GM23338 (cell line): ENCODE measurements at regions not wholly inside any gene's neighbourhood (a gene's known extent, or its start where the extent isn't known, plus 50 kb on each side); places are given as distances from the start of the nearest gene placed in this dataset.

Experiments
- ATAC-seq: fragments of 200-7000 bp; cut with Tn5 transposase; 3 replicates; pipeline ENCODE4 v1.9.1; 2020
- DNase-seq: peaks from one replicate; pipeline ENCODE4 v3.0.0-alpha.2; 2015; ENCODE audit warnings: low spot score
- H2AFZ ChIP-seq: fragments of 200-600 bp; sonication (generic); 2 replicates; pipeline ENCODE4 v1.8.0; 2016; ENCODE audit warnings: antibody characterized with exemption, mild to moderate bottlenecking, moderate library complexity
- H3F3A ChIP-seq: fragments of 200-600 bp; sonication (generic); replicated peaks from 2 replicates; pipeline ENCODE4 v1.8.0; 2017; ENCODE audit warnings: antibody characterized with exemption, mixed run types, low read depth
- H3K27ac ChIP-seq: fragments of 200-600 bp; sonication (generic); 2 replicates; pipeline ENCODE4 v1.6.1; 2016; ENCODE audit warnings: low read depth
- H3K27me3 ChIP-seq: fragments of 200-600 bp; sonication (generic); 2 replicates; pipeline ENCODE4 v1.8.0; 2016; ENCODE audit warnings: mild to moderate bottlenecking, mixed run types, moderate library complexity; ENCODE audit not compliant: insufficient read depth
- H3K36me3 ChIP-seq: fragments of 200-600 bp; sonication (generic); 2 replicates; pipeline ENCODE4 v1.8.0; 2016; ENCODE audit warnings: mild to moderate bottlenecking; ENCODE audit not compliant: insufficient read depth
- H3K4me1 ChIP-seq: fragments of 200-600 bp; sonication (generic); 2 replicates; pipeline ENCODE4 v1.8.0; 2016; ENCODE audit warnings: mild to moderate bottlenecking, moderate library complexity; ENCODE audit not compliant: insufficient read depth
- H3K4me2 ChIP-seq: fragments of 200-600 bp; sonication (generic); 2 replicates; pipeline ENCODE4 v1.7.1; 2017; ENCODE audit warnings: mixed run types
- H3K4me3 ChIP-seq: fragments of 200-600 bp; sonication (generic); 2 replicates; pipeline ENCODE4 v1.6.1; 2016; ENCODE audit warnings: mixed run types
- H3K79me2 ChIP-seq: fragments of 200-600 bp; sonication (generic); replicated peaks from 2 replicates; pipeline ENCODE4 v1.8.0; 2017; ENCODE audit warnings: mild to moderate bottlenecking; ENCODE audit not compliant: insufficient read depth
- H3K9me2 ChIP-seq: fragments of 200-600 bp; sonication (generic); 2 replicates; pipeline ENCODE4 v1.8.0; 2017; ENCODE audit not compliant: insufficient read depth
- H4K20me1 ChIP-seq: fragments of 200-600 bp; sonication (generic); replicated peaks from 2 replicates; pipeline ENCODE4 v1.8.0; 2017; ENCODE audit warnings: mild to moderate bottlenecking; ENCODE audit not compliant: insufficient read depth
- H3K27ac Mint-ChIP-seq: 2 replicates; pipeline ENCODE4 v1.8.0; 2020; ENCODE audit warnings: inconsistent platforms, mild to moderate bottlenecking, moderate library complexity, mixed read lengths
- H3K27me3 Mint-ChIP-seq: 3 replicates; pipeline ENCODE4 v1.8.0; 2022; ENCODE audit warnings: low read depth, mild to moderate bottlenecking, moderate library complexity, mixed read lengths, inconsistent platforms; ENCODE audit not compliant: insufficient read depth, poor library complexity
- H3K36me3 Mint-ChIP-seq: 3 replicates; pipeline ENCODE4 v1.8.0; 2021; ENCODE audit warnings: low read depth, mild to moderate bottlenecking, inconsistent platforms, moderate library complexity, mixed read lengths
- H3K4me1 Mint-ChIP-seq: 3 replicates; pipeline ENCODE4 v1.8.0; 2020; ENCODE audit warnings: mild to moderate bottlenecking, inconsistent platforms, mixed read lengths
- H3K4me3 Mint-ChIP-seq: 3 replicates; pipeline ENCODE4 v1.8.0; 2021; ENCODE audit warnings: moderate library complexity, mild to moderate bottlenecking, inconsistent platforms, mixed read lengths
- H3K9me3 Mint-ChIP-seq: 3 replicates; pipeline ENCODE4 v1.8.0; 2020; ENCODE audit warnings: moderate library complexity, mild to moderate bottlenecking, inconsistent platforms, mixed read lengths
- CREB1 ChIP-seq: fragments of 250-450 bp; sonication (Bioruptor Pico); IDR thresholded peaks from 2 replicates; pipeline ENCODE4 v1.5.0; 2020; ENCODE audit warnings: low read depth, mild to moderate bottlenecking, moderate library complexity
- EZH2 ChIP-seq: fragments of 200-600 bp; sonication (generic); IDR thresholded peaks from one replicate; pipeline ENCODE4 v1.8.0; 2017; ENCODE audit warnings: antibody characterized with exemption, mild to moderate bottlenecking, low read depth; ENCODE audit not compliant: unreplicated experiment
- EZH2phosphoT487 ChIP-seq: fragments of 200-600 bp; sonication (generic); IDR thresholded peaks from one replicate; pipeline ENCODE4 v1.8.1; 2018; ENCODE audit warnings: antibody characterized with exemption; ENCODE audit not compliant: unreplicated experiment
- JUNB ChIP-seq: IDR thresholded peaks from one replicate; pipeline ENCODE4 v1.6.1; 2016; ENCODE audit warnings: antibody characterized with exemption; ENCODE audit not compliant: unreplicated experiment
- NANOG ChIP-seq: IDR thresholded peaks from 2 replicates; pipeline ENCODE4 v1.6.1; 2016; ENCODE audit warnings: antibody characterized with exemption, borderline replicate concordance
- POLR2AphosphoS5 ChIP-seq: IDR thresholded peaks from 2 replicates; pipeline ENCODE4 v1.6.1; 2016; ENCODE audit warnings: antibody characterized with exemption, low read depth
- STAT1 ChIP-seq: IDR thresholded peaks from one replicate; pipeline ENCODE4 v1.6.1; 2016; ENCODE audit warnings: antibody characterized with exemption; ENCODE audit not compliant: unreplicated experiment
- ZNF114 ChIP-seq: fragments of 250-450 bp; sonication (Bioruptor Pico); IDR thresholded peaks from 2 replicates; pipeline ENCODE4 v1.5.0; 2020; ENCODE audit warnings: mild to moderate bottlenecking, moderate library complexity
- ZNF331 ChIP-seq: fragments of 250-450 bp; sonication (Bioruptor Pico); IDR thresholded peaks from 2 replicates; pipeline ENCODE4 v1.5.0; 2020; ENCODE audit warnings: low read depth, mild to moderate bottlenecking, moderate library complexity
- TF ChIP-seq, protein P1 (sequence below): IDR thresholded peaks from one replicate; pipeline ENCODE4 v1.6.1; 2018; ENCODE audit warnings: antibody characterized with exemption; ENCODE audit not compliant: unreplicated experiment
- TF ChIP-seq, protein P2 (sequence below): fragments of 250-450 bp; sonication (Bioruptor Pico); IDR thresholded peaks from 2 replicates; pipeline ENCODE4 v1.5.0; 2020; ENCODE audit warnings: mild to moderate bottlenecking, moderate library complexity
- TF ChIP-seq, protein P3 (sequence below), 2 experiments: fragments of 200-600 bp in 1 of 2; sonication (generic) in 1 of 2; conservative IDR thresholded peaks; 2 replicates each; pipeline versions ENCODE4 v1.5.1 to v1.6.1; 2016 to 2017; ENCODE audit warnings: antibody characterized with exemption in 2 of 2, low read depth in 2 of 2, mild to moderate bottlenecking in 2 of 2, moderate library complexity in 1 of 2
- TF ChIP-seq, protein P4 (sequence below): IDR thresholded peaks from 2 replicates; pipeline ENCODE4 v1.6.1; 2016; ENCODE audit warnings: antibody characterized with exemption

DNA sequence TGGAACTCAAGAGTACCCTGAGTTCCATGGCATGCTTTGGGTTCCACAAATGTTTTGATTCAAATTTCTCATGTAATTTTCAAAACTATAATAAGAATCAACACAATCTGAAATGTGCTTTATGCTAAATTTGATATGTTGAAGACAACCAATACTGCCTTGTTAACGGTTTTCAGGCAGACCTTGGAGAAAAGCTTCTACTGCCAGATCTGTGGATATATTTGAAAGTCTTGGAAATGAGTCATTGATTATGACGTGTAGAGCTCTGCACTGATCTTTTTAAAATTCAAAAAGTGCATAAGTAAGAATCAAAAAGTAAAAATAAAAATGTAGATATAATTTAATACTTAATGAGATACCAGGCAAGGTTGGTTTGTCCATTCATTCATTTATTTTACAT, 74.0 kb upstream of the TNR start:
- ATAC-seq, result no peak
- Histone ChIP-seq H3K36me3 (no peaks in the 10 kb centered on the region), H4K20me1 (no peaks in the 10 kb centered on the region), H3K27me3 (no peaks in the 10 kb centered on the region), H3K27ac (no peak overlapping the region), H3K79me2 (no peaks in the 10 kb centered on the region), H3K4me3 (no peak overlapping the region), H2AFZ (no peak overlapping the region), H3K4me2 (no peak overlapping the region), H3K9me2 (no peaks in the 10 kb centered on the region), H3K4me1 (peaks cover 7% of the 10 kb centered on the region), H3F3A (no peaks in the 10 kb centered on the region)
- Mint-ChIP-seq H3K27ac (no peak overlapping the region), H3K4me3 (no peak overlapping the region), H3K36me3 (peaks cover 3% of the 10 kb centered on the region; the same call in 2 of the 3 replicates), H3K9me3 (peaks cover 18% of the 10 kb centered on the region), H3K27me3 (peaks cover 3% of the 10 kb centered on the region), H3K4me1 (peaks cover 11% of the 10 kb centered on the region; the same call in 2 of the 3 replicates)
- TF ChIP-seq, protein P1, sequence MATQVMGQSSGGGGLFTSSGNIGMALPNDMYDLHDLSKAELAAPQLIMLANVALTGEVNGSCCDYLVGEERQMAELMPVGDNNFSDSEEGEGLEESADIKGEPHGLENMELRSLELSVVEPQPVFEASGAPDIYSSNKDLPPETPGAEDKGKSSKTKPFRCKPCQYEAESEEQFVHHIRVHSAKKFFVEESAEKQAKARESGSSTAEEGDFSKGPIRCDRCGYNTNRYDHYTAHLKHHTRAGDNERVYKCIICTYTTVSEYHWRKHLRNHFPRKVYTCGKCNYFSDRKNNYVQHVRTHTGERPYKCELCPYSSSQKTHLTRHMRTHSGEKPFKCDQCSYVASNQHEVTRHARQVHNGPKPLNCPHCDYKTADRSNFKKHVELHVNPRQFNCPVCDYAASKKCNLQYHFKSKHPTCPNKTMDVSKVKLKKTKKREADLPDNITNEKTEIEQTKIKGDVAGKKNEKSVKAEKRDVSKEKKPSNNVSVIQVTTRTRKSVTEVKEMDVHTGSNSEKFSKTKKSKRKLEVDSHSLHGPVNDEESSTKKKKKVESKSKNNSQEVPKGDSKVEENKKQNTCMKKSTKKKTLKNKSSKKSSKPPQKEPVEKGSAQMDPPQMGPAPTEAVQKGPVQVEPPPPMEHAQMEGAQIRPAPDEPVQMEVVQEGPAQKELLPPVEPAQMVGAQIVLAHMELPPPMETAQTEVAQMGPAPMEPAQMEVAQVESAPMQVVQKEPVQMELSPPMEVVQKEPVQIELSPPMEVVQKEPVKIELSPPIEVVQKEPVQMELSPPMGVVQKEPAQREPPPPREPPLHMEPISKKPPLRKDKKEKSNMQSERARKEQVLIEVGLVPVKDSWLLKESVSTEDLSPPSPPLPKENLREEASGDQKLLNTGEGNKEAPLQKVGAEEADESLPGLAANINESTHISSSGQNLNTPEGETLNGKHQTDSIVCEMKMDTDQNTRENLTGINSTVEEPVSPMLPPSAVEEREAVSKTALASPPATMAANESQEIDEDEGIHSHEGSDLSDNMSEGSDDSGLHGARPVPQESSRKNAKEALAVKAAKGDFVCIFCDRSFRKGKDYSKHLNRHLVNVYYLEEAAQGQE, result no peak
- TF ChIP-seq JUNB (no peak), EZH2 (no peak), CREB1 (CRISPR knock-in tag) (no peak), ZNF114 (CRISPR knock-in tag) (no peak), POLR2AphosphoS5 (no peak), ZNF331 (CRISPR knock-in tag) (no peak), NANOG (no peak), EZH2phosphoT487 (no peak), STAT1 (no peak)
- TF ChIP-seq, protein P2, sequence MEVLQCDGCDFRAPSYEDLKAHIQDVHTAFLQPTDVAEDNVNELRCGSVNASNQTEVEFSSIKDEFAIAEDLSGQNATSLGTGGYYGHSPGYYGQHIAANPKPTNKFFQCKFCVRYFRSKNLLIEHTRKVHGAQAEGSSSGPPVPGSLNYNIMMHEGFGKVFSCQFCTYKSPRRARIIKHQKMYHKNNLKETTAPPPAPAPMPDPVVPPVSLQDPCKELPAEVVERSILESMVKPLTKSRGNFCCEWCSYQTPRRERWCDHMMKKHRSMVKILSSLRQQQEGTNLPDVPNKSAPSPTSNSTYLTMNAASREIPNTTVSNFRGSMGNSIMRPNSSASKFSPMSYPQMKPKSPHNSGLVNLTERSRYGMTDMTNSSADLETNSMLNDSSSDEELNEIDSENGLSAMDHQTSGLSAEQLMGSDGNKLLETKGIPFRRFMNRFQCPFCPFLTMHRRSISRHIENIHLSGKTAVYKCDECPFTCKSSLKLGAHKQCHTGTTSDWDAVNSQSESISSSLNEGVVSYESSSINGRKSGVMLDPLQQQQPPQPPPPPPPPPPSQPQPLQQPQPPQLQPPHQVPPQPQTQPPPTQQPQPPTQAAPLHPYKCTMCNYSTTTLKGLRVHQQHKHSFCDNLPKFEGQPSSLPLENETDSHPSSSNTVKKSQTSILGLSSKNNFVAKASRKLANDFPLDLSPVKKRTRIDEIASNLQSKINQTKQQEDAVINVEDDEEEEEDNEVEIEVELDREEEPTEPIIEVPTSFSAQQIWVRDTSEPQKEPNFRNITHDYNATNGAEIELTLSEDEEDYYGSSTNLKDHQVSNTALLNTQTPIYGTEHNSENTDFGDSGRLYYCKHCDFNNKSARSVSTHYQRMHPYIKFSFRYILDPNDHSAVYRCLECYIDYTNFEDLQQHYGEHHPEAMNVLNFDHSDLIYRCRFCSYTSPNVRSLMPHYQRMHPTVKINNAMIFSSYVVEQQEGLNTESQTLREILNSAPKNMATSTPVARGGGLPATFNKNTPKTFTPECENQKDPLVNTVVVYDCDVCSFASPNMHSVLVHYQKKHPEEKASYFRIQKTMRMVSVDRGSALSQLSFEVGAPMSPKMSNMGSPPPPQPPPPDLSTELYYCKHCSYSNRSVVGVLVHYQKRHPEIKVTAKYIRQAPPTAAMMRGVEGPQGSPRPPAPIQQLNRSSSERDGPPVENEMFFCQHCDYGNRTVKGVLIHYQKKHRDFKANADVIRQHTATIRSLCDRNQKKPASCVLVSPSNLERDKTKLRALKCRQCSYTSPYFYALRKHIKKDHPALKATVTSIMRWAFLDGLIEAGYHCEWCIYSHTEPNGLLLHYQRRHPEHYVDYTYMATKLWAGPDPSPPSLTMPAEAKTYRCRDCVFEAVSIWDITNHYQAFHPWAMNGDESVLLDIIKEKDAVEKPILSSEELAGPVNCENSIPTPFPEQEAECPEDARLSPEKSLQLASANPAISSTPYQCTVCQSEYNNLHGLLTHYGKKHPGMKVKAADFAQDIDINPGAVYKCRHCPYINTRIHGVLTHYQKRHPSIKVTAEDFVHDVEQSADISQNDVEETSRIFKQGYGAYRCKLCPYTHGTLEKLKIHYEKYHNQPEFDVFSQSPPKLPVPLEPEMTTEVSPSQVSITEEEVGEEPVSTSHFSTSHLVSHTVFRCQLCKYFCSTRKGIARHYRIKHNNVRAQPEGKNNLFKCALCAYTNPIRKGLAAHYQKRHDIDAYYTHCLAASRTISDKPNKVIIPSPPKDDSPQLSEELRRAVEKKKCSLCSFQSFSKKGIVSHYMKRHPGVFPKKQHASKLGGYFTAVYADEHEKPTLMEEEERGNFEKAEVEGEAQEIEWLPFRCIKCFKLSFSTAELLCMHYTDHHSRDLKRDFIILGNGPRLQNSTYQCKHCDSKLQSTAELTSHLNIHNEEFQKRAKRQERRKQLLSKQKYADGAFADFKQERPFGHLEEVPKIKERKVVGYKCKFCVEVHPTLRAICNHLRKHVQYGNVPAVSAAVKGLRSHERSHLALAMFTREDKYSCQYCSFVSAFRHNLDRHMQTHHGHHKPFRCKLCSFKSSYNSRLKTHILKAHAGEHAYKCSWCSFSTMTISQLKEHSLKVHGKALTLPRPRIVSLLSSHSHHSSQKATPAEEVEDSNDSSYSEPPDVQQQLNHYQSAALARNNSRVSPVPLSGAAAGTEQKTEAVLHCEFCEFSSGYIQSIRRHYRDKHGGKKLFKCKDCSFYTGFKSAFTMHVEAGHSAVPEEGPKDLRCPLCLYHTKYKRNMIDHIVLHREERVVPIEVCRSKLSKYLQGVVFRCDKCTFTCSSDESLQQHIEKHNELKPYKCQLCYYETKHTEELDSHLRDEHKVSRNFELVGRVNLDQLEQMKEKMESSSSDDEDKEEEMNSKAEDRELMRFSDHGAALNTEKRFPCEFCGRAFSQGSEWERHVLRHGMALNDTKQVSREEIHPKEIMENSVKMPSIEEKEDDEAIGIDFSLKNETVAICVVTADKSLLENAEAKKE (CRISPR knock-in tag), result no peak
- TF ChIP-seq, protein P3, sequence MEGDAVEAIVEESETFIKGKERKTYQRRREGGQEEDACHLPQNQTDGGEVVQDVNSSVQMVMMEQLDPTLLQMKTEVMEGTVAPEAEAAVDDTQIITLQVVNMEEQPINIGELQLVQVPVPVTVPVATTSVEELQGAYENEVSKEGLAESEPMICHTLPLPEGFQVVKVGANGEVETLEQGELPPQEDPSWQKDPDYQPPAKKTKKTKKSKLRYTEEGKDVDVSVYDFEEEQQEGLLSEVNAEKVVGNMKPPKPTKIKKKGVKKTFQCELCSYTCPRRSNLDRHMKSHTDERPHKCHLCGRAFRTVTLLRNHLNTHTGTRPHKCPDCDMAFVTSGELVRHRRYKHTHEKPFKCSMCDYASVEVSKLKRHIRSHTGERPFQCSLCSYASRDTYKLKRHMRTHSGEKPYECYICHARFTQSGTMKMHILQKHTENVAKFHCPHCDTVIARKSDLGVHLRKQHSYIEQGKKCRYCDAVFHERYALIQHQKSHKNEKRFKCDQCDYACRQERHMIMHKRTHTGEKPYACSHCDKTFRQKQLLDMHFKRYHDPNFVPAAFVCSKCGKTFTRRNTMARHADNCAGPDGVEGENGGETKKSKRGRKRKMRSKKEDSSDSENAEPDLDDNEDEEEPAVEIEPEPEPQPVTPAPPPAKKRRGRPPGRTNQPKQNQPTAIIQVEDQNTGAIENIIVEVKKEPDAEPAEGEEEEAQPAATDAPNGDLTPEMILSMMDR (conservative IDR thresholded peaks at IDR 0.05; ENCODE audit: low read depth in 2 of 2), result no peak
- TF ChIP-seq, protein P4, sequence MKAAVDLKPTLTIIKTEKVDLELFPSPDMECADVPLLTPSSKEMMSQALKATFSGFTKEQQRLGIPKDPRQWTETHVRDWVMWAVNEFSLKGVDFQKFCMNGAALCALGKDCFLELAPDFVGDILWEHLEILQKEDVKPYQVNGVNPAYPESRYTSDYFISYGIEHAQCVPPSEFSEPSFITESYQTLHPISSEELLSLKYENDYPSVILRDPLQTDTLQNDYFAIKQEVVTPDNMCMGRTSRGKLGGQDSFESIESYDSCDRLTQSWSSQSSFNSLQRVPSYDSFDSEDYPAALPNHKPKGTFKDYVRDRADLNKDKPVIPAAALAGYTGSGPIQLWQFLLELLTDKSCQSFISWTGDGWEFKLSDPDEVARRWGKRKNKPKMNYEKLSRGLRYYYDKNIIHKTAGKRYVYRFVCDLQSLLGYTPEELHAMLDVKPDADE, result no peak
- no peak for DNase-seq
